HG02852 (cell line): ENCODE measurements at regions not wholly inside any gene's neighbourhood (a gene's known extent, or its start where the extent isn't known, plus 50 kb on each side); places are given as distances from the start of the nearest gene placed in this dataset.
"Not testable (repeated sequence)": the region's sequence is repeated elsewhere in the genome, so short reads cannot be mapped to it uniquely, and the experiment has no call there.

Experiments used
- ATAC-seq: cut with Tn5 transposase; IDR thresholded peaks from one replicate; pipeline ENCODE4 v1.9.1; 2021; ENCODE audit warnings: mild to moderate bottlenecking, moderate library complexity; ENCODE audit not compliant: unreplicated experiment

- no peak for ATAC-seq
Observed at GRCh38 chr14:89056394-89056793, 231.9 kb downstream of the TTC8 start.

GRCh38 chr14:89058697-89059096 lies 234.2 kb downstream of the TTC8 start:
- ATAC-seq, result no peak

GRCh38 chr14:89060191-89060590 lies 235.7 kb downstream of the TTC8 start:
- no peak for ATAC-seq

- ATAC-seq, result no peak
Observed at GRCh38 chr14:89061696-89062095, 237.2 kb downstream of the TTC8 start.

GRCh38 chr14:89065879-89066278 lies 241.4 kb downstream of the TTC8 start:
- no peak for ATAC-seq

- no peak for ATAC-seq
Observed at GRCh38 chr14:89067293-89067972, 243.0 kb downstream of the TTC8 start.

- ATAC-seq, result no peak
Observed at GRCh38 chr14:89078021-89078795, 253.8 kb downstream of the TTC8 start.

GRCh38 chr14:89085231-89085731 lies 260.8 kb downstream of the TTC8 start:
- no peak for ATAC-seq

GRCh38 chr14:89085737-89086382 lies 261.4 kb downstream of the TTC8 start:
- no peak for ATAC-seq

- no peak for ATAC-seq
Observed at GRCh38 chr14:89088530-89088929, 264.1 kb downstream of the TTC8 start.

- no peak for ATAC-seq
Observed at GRCh38 chr14:89089330-89089729, 264.9 kb downstream of the TTC8 start.

GRCh38 chr14:89091781-89092180 lies 267.3 kb downstream of the TTC8 start:
- ATAC-seq, result no peak

- no peak for ATAC-seq
Observed at GRCh38 chr14:89093083-89093730, 268.8 kb downstream of the TTC8 start.

GRCh38 chr14:89095036-89095435 lies 270.6 kb downstream of the TTC8 start:
- no peak for ATAC-seq

GRCh38 chr14:89096946-89097345 lies 272.5 kb downstream of the TTC8 start:
- no peak for ATAC-seq

- no peak for ATAC-seq
Observed at GRCh38 chr14:89098254-89098653, 273.8 kb downstream of the TTC8 start.

GRCh38 chr14:89104171-89104817 lies 279.8 kb downstream of the TTC8 start:
- ATAC-seq, result not testable (repeated sequence)

GRCh38 chr14:89104861-89105260 lies 280.4 kb downstream of the TTC8 start:
- ATAC-seq, result not testable (repeated sequence)
